Upper lobe of right lung (tissue), 1 donor: ENCODE measurements at regions not wholly inside any gene's neighbourhood (a gene's known extent, or its start where the extent isn't known, plus 50 kb on each side); places are given as distances from the start of the nearest gene placed in this dataset.

Source experiments
- ATAC-seq: fragments of 200-7000 bp; cut with Tn5 transposase; one replicate; pipeline ENCODE4 v1.9.1; 2020; ENCODE audit warnings: mild to moderate bottlenecking, moderate library complexity
- DNase-seq: peaks from one replicate; pipeline ENCODE4 v3.0.0-alpha.2; 2020
- H3K27ac ChIP-seq: fragments of 200-600 bp; one replicate; pipeline ENCODE4 v1.8.0; 2022
- H3K27me3 ChIP-seq: fragments of 200-600 bp; one replicate; pipeline ENCODE4 v1.8.0; 2022; ENCODE audit warnings: mild to moderate bottlenecking
- H3K36me3 ChIP-seq: fragments of 200-600 bp; one replicate; pipeline ENCODE4 v1.8.0; 2022
- H3K4me1 ChIP-seq: fragments of 200-600 bp; one replicate; pipeline ENCODE4 v1.8.0; 2022
- H3K4me3 ChIP-seq: fragments of 200-600 bp; one replicate; pipeline ENCODE4 v1.8.0; 2022; ENCODE audit warnings: mild to moderate bottlenecking
- H3K9me3 ChIP-seq: fragments of 200-600 bp; one replicate; pipeline ENCODE4 v1.8.0; 2022
- intact Hi-C: fragments of 100-400 bp; cut with DNase I; formaldehyde crosslinking; loops from one replicate; pipeline ENCODE4 v1.11.0; 2022
- TF ChIP-seq, protein P1 (sequence below): fragments of 200-600 bp; IDR thresholded peaks from one replicate; pipeline ENCODE4 v1.8.0; 2022; ENCODE audit warnings: antibody characterized with exemption
- donor health status: DM: no; HTN: yes; CAD: no; lungs with severe emphysema.

DNA sequence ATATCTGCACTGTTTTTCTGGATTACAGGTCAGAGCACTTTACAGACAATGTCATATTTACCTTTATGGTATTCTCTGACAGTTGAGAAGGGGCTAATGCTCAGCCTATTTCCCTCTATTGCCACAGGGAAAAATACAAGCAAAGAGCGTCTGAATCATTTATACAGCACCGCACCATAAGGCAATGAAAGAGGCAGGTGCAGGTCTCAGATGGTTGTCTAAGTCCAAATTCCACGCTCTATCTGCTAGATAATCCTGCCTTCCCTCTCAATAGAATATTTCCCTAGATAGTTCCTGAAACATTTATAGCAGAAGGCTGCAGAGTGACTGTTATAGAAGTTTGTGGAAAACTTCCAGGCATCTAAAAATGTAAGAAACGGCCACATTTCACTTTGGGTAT is 446.1 kb upstream of the CDH6 start:
- ATAC-seq: no peak
- H3K27me3 ChIP-seq: no peaks in the 10 kb centered on the region
- intact Hi-C loops: no loop called here
- H3K36me3 ChIP-seq: no peaks in the 10 kb centered on the region
- H3K27ac ChIP-seq: no peak overlapping the region
- TF ChIP-seq, protein P1, sequence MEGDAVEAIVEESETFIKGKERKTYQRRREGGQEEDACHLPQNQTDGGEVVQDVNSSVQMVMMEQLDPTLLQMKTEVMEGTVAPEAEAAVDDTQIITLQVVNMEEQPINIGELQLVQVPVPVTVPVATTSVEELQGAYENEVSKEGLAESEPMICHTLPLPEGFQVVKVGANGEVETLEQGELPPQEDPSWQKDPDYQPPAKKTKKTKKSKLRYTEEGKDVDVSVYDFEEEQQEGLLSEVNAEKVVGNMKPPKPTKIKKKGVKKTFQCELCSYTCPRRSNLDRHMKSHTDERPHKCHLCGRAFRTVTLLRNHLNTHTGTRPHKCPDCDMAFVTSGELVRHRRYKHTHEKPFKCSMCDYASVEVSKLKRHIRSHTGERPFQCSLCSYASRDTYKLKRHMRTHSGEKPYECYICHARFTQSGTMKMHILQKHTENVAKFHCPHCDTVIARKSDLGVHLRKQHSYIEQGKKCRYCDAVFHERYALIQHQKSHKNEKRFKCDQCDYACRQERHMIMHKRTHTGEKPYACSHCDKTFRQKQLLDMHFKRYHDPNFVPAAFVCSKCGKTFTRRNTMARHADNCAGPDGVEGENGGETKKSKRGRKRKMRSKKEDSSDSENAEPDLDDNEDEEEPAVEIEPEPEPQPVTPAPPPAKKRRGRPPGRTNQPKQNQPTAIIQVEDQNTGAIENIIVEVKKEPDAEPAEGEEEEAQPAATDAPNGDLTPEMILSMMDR: no peak
- H3K9me3 ChIP-seq: no peaks in the 10 kb centered on the region
- no peaks in the 10 kb centered on the region for H3K4me1 ChIP-seq
- H3K4me3 ChIP-seq: no peak overlapping the region
- DNase-seq: no peak

DNA sequence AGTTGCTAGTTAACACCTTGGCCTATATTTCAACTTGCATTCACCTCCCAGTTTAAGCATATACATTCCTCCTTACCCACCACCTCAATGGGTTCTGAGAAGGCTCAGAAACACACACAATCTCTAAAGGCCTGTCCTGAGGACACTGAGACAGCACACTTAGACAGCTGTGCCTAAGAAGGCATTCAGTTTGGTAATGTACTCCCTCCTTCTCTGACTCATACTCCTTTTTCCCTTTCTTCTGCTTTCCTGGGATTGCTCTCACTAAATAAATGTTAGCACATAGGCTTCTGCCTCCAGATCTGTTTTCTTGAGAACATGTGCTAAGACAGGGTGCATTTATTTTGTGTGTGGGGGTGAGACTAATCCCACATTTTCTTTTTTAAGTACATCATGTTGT is 456.8 kb upstream of the CDH6 start:
- Histone ChIP-seq H3K27me3 (no peaks in the 10 kb centered on the region), H3K36me3 (no peaks in the 10 kb centered on the region), H3K27ac (no peak overlapping the region), H3K4me1 (no peaks in the 10 kb centered on the region), H3K9me3 (no peaks in the 10 kb centered on the region), H3K4me3 (no peak overlapping the region)
- TF ChIP-seq, protein P1: no peak
- ATAC-seq (no peak), DNase-seq (no peak)
- intact Hi-C loops: no loop called here

DNA sequence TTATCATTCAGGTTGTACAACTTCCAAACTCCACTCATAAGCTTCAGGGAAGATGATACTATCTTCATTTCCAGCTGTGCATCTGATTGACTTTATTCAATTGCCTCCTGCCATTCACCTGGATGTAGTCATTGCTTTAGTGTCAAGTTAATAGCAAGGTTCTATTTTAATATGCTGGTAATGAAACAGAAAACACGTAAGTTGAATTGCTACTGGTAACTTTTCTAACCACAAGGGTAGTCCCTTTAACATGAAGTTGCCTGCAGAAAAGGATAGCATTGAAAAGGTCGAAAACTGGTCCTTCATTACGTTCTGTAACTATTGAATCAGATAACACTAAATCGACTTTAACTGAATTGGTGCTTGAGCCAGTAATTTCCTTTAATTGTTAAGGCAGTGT is 459.4 kb upstream of the CDH6 start:
- Histone ChIP-seq H3K36me3 (no peaks in the 10 kb centered on the region), H3K27ac (no peak overlapping the region), H3K4me1 (no peaks in the 10 kb centered on the region), H3K9me3 (no peaks in the 10 kb centered on the region), H3K4me3 (no peak overlapping the region), H3K27me3 (no peaks in the 10 kb centered on the region)
- intact Hi-C loops: no loop called here
- TF ChIP-seq, protein P1: no peak
- ATAC-seq (no peak), DNase-seq (no peak)

DNA sequence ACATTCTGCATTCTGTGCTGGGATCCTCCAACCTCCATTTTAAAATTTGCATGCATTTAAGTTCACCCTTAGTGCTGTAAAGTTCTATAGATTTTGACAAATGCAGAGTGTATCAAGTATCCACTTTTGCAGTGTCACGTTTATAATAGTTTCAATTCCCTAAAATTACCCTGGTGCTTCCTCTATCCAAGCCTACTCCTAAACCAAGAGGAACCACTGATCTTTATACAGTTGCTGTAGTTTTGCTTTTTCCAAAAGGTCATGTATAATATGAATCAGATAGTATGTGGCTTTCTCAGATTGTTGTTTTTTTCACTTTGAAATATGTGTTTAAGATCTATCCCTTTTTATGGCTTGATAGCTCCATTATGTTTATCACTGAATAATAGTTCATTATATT is 468.4 kb upstream of the CDH6 start:
- Histone ChIP-seq H3K4me3 (no peak overlapping the region), H3K4me1 (no peaks in the 10 kb centered on the region), H3K36me3 (no peaks in the 10 kb centered on the region), H3K27me3 (no peaks in the 10 kb centered on the region), H3K9me3 (no peaks in the 10 kb centered on the region), H3K27ac (no peak overlapping the region)
- intact Hi-C loops: no loop called here
- DNase-seq: no peak
- TF ChIP-seq, protein P1: no peak
- ATAC-seq: peak; percentile 63

DNA sequence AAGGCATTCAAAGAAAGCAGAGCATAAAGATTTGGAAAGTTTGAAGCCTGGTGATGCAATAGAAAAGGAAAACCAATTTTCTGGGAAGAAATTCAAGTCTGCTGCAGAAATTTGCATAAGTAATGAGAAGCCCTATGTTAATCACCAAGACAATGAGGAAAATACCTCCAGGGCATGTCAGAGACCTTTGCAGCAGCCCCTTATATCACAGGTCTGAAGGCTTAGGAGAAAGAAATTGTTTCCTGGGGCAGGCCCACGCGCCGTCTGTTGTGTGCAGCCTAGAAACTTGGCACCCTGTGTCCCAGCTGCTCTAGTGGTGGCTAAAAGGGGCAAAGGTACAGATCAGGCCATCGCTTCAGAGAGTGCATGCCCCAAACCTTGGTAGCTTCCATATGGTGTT is 495.3 kb upstream of the CDH6 start:
- Histone ChIP-seq H3K36me3 (no peaks in the 10 kb centered on the region), H3K4me3 (no peak overlapping the region), H3K27me3 (no peaks in the 10 kb centered on the region), H3K4me1 (no peaks in the 10 kb centered on the region), H3K27ac (no peak overlapping the region), H3K9me3 (peaks cover 5% of the 10 kb centered on the region)
- intact Hi-C loops: no loop called here
- no peak for ATAC-seq
- TF ChIP-seq, protein P1: no peak
- DNase-seq: no peak

DNA sequence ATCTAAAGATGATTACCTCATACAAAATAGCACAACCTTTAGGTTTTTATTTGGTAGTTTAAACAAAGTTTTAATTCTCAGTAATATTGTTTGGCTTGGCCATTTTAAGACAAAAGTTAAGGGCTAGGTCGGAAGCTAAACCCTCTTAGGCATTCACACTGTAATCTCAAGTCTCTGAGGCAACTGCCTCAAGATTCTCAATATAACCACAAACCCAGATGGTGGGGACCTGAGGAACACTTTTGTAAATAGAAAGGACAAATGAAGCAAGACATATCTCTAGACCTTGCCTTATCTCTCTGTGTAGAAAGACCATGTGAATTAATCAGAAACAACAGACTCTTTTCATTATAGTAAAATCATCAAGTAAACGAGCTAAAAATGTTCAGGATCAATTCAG is 500.2 kb upstream of the CDH6 start:
- no peaks in the 10 kb centered on the region for H3K36me3 ChIP-seq
- ATAC-seq (no peak), DNase-seq (no peak)
- H3K27ac ChIP-seq: no peak overlapping the region
- H3K27me3 ChIP-seq: no peaks in the 10 kb centered on the region
- H3K4me3 ChIP-seq: no peak overlapping the region
- TF ChIP-seq, protein P1: no peak
- H3K9me3 ChIP-seq: no peaks in the 10 kb centered on the region
- intact Hi-C loops: no loop called here
- no peaks in the 10 kb centered on the region for H3K4me1 ChIP-seq
